ENCODE measurements at regions not wholly inside any gene's neighbourhood (a gene's known extent, or its start where the extent isn't known, plus 50 kb on each side); places are given as distances from the start of the nearest gene placed in this dataset.
A peak's percentile ranks its signal among the peaks of the same experiment; 100 is the strongest.

DNA sequence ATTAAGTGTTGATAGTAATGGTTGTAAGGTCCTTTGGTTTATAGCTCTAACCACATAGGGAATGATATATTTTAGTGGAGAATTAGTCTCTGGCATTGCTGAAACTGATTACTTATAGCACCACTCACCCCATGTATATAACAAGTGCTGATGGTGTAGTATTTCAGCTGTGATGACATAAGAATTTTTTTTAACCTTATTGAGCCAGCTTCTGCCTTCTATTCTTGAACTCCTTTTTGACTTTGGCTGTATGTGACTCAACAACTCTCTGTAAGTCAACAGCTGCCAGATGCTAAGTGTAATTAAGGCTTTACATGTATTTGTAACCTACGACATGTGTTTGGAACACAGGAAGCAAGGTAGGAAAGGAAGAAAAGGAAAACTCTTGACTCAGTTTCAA, 929.6 kb upstream of the WWC1 start:
- Histone ChIP-seq H3K4me1 (no peaks in the 10 kb centered on the region), H3K27me3 (no peaks in the 10 kb centered on the region), H3K36me3 (no peaks in the 10 kb centered on the region), H3K9me3 (no peaks in the 10 kb centered on the region), H3K4me3 (no peak overlapping the region), H3K27ac (no peak overlapping the region)
- TF ChIP-seq, protein P1, sequence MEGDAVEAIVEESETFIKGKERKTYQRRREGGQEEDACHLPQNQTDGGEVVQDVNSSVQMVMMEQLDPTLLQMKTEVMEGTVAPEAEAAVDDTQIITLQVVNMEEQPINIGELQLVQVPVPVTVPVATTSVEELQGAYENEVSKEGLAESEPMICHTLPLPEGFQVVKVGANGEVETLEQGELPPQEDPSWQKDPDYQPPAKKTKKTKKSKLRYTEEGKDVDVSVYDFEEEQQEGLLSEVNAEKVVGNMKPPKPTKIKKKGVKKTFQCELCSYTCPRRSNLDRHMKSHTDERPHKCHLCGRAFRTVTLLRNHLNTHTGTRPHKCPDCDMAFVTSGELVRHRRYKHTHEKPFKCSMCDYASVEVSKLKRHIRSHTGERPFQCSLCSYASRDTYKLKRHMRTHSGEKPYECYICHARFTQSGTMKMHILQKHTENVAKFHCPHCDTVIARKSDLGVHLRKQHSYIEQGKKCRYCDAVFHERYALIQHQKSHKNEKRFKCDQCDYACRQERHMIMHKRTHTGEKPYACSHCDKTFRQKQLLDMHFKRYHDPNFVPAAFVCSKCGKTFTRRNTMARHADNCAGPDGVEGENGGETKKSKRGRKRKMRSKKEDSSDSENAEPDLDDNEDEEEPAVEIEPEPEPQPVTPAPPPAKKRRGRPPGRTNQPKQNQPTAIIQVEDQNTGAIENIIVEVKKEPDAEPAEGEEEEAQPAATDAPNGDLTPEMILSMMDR (IDR thresholded peaks at IDR 0.05) = no peak
- no peak for TF ChIP-seq POLR2A (IDR thresholded peaks at IDR 0.05)
- ATAC-seq (no peak), DNase-seq (no peak)
- WGBS (ENCODE audit: insufficient coverage, low coverage, low lambda C conversion rate, missing lambda C conversion rate) = 100% methylated on average over 1 of the region's 1 CpG
- intact Hi-C loops (cut with DNase I) = no loop called here

DNA sequence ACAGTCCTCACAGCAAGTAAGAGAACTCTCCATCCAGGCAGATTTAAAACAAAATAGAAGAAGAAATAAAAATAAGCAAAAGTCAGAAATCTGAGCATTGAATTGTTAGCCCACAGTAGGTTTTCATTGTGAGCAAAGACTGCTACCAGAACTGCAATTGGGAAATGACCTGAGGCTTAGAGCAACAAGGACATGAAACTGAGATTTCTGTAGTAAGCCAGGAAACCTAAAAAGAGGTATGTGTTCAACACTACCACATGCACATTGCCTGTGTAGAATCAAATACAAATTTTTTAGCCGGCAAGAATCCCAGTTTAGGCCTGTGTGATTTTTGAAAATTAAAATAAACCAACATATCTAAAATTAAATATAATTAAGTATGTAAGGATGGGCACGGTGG, 928.4 kb upstream of the WWC1 start:
- intact Hi-C loops (cut with DNase I) = no loop called here
- ATAC-seq = no peak
- Histone ChIP-seq H3K4me1 (no peaks in the 10 kb centered on the region), H3K4me3 (no peak overlapping the region), H3K36me3 (no peaks in the 10 kb centered on the region), H3K9me3 (no peaks in the 10 kb centered on the region), H3K27ac (no peak overlapping the region), H3K27me3 (no peaks in the 10 kb centered on the region)
- WGBS (ENCODE audit: insufficient coverage, low coverage, low lambda C conversion rate, missing lambda C conversion rate) = 87% methylated on average over 2 of the region's 2 CpGs
- no peak for DNase-seq
- no peak for TF ChIP-seq POLR2A (IDR thresholded peaks at IDR 0.05)
- TF ChIP-seq, protein P1 (IDR thresholded peaks at IDR 0.05) = no peak

DNA sequence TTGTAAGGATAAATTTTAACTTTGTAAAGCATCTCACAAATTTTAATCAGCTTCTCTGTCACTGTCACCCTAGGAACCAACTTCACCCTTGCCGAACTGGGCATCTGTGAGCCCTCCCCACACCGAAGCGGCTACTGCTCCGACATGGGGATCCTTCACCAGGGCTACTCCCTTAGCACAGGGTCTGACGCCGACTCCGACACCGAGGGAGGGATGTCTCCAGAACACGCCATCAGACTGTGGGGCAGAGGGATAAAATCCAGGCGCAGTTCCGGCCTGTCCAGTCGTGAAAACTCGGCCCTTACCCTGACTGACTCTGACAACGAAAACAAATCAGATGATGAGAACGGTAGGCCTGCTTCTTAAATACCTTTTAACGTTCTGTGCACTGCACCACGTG, 916.3 kb upstream of the WWC1 start:
- ATAC-seq = no peak
- Histone ChIP-seq H3K36me3 (no peaks in the 10 kb centered on the region), H3K4me3 (no peak overlapping the region), H3K27ac (no peak overlapping the region), H3K9me3 (no peaks in the 10 kb centered on the region), H3K27me3 (no peaks in the 10 kb centered on the region), H3K4me1 (peaks cover 0 to 6% (median 0%) of the 10 kb centered on the region in 4 donors)
- TF ChIP-seq POLR2A (IDR thresholded peaks at IDR 0.05) = no peak
- TF ChIP-seq, protein P1 (IDR thresholded peaks at IDR 0.05) = no peak
- no peak for DNase-seq
- intact Hi-C loops (cut with DNase I) = no loop called here
- 85% methylated on average over 17 of the region's 17 CpGs for WGBS (ENCODE audit: insufficient coverage, low coverage, low lambda C conversion rate, missing lambda C conversion rate)

DNA sequence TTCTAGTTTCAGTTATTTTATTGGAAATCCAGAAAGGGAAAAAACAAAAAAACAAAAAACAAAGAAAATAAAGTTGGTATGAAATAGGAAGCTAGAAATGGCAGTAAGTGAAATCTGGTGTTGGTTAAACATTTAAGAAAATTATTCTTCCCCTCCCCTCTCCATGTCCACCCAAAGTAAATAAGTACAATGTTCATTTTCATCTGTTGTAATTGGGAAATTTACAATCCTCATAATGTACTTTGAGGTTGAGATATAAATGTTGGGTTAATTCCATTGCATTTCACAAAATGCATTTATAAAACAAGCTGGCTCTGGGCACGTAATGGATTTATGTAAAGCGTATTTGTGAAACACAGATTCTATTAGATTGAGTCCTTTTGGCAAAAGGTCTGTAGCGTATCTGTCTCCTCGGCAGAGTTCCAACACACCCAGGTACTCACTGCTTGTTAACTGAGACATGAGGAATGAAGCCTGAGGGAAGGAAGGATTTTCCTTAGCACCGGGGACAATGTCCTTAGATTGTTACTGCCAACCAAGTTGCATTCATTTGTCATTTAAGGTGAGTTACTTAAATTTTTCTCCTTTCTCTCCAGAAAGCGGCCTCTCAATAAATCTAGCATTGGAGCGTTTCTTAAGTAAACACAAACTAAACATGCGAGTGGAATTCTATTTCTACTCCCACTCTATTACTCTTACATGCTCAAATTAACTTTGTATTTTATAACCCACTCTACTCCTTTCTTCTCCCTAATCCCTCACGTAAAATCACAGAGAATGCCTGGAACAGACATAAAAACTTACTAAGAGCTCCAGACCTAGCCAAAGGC, 912.3 kb upstream of the WWC1 start:
- intact Hi-C loops (cut with DNase I) = no loop called here
- H3K27me3 ChIP-seq = no peaks in the 10 kb centered on the region
- no peaks in the 10 kb centered on the region for H3K36me3 ChIP-seq
- DNase-seq = peak in 1 of 3 donors; percentile 55
- peak overlapping the region in 2 of 3 donors; percentile 58 to 78 for H3K27ac ChIP-seq
- H3K4me1 ChIP-seq = peaks cover 0 to 6% (median 0%) of the 10 kb centered on the region in 4 donors
- no peaks in the 10 kb centered on the region for H3K9me3 ChIP-seq
- peak; percentile 72 to 88 (median 76) for ATAC-seq
- TF ChIP-seq POLR2A (IDR thresholded peaks at IDR 0.05) = no peak
- TF ChIP-seq, protein P1 (IDR thresholded peaks at IDR 0.05) = no peak
- WGBS (ENCODE audit: insufficient coverage, low coverage, low lambda C conversion rate, missing lambda C conversion rate) = 30% methylated on average over 9 of the region's 9 CpGs
- H3K4me3 ChIP-seq = peak overlapping the region; percentile 6 to 46 (median 39)
